Thyroid gland (tissue), 4 donors: ENCODE measurements at regions not wholly inside any gene's neighbourhood (a gene's known extent, or its start where the extent isn't known, plus 50 kb on each side); places are given as distances from the start of the nearest gene placed in this dataset.

ENCODE experiments used
- DNase-seq, 2 donors: peaks; one replicate each; pipeline ENCODE4 v3.0.0-alpha.2; 2019
- H3K27ac ChIP-seq, 3 donors: fragments of 200-600 bp; sonication (generic); 1 replicate in 2 of 3; 2 replicates in 1 of 3; pipeline ENCODE4 v1.5.1; 2016 to 2019; ENCODE audit warnings: mild to moderate bottlenecking in 1 of 3, moderate library complexity in 1 of 3
- H3K27me3 ChIP-seq: fragments of 200-600 bp; sonication (generic); one replicate; pipeline ENCODE4 v1.5.1; 2019
- H3K36me3 ChIP-seq, 2 donors: fragments of 200-600 bp; sonication (generic); one replicate each; pipeline ENCODE4 v1.5.1; 2016 to 2019
- H3K4me1 ChIP-seq, 2 donors: fragments of 200-600 bp; sonication (generic); one replicate each; pipeline ENCODE4 v1.5.1; 2017 to 2019
- H3K4me3 ChIP-seq, 3 donors: fragments of 200-600 bp; sonication (generic); replicated peaks in 1 of 3; 1 replicate in 2 of 3; 2 replicates in 1 of 3; pipeline ENCODE4 v1.5.1; 2016; ENCODE audit warnings: mild to moderate bottlenecking in 1 of 3
- H3K9me3 ChIP-seq: fragments of 200-600 bp; sonication (generic); one replicate; pipeline ENCODE4 v1.5.1; 2017
- CTCF ChIP-seq, 6 experiments: fragments of 200-600 bp in 3 of 6; fragments of 450-650 bp in 3 of 6; sonication (generic) in 3 of 6; IDR thresholded peaks; one replicate each; pipeline ENCODE4 v1.5.1; 2016 to 2019; ENCODE audit warnings: antibody characterized with exemption in 6 of 6, mild to moderate bottlenecking in 2 of 6, inconsistent platforms in 1 of 6, moderate library complexity in 1 of 6
- POLR2A ChIP-seq, 2 donors: fragments of 450-650 bp; IDR thresholded peaks; one replicate each; pipeline ENCODE4 v1.6.1; 2017; ENCODE audit warnings: antibody characterized with exemption in 2 of 2, mild to moderate bottlenecking in 2 of 2, moderate library complexity in 1 of 2
- WGBS, 2 donors: methylation state at CpG; one replicate each; pipeline ENCODE4 v1.1.5; 2017; 5-methylcytosine and 5-hydroxymethylcytosine counted together
- intact Hi-C: fragments of 100-400 bp; cut with DNase I; formaldehyde crosslinking; loops from one replicate; pipeline ENCODE4 v1.15.1; 2023

- 24 to 31% methylated on average over 1 of the region's 1 CpG for WGBS, 2 donors
Observed at GRCh38 chr7:119343289-119343688, 929.7 kb upstream of the KCND2 start.

GRCh38 chr7:119344466-119344865, 928.5 kb upstream of the KCND2 start:
- TF ChIP-seq POLR2A (IDR thresholded peaks at IDR 0.05) (no peak), CTCF (IDR thresholded peaks at IDR 0.05) (no peak)
- Histone ChIP-seq H3K9me3 (no peaks in the 10 kb centered on the region), H3K36me3 (no peaks in the 10 kb centered on the region), H3K27ac (no peak overlapping the region), H3K4me3 (no peak overlapping the region), H3K4me1 (no peaks in the 10 kb centered on the region), H3K27me3 (no peaks in the 10 kb centered on the region)
- no peak for DNase-seq
- intact Hi-C loops: no loop called here
- WGBS, 2 donors: 56% methylated on average over 2 of the region's 2 CpGs

More at GRCh38 chr7:119343289-119343688, 929.7 kb upstream of the KCND2 start:
- Histone ChIP-seq H3K4me1 (no peaks in the 10 kb centered on the region), H3K9me3 (no peaks in the 10 kb centered on the region), H3K27ac (no peak overlapping the region), H3K4me3 (no peak overlapping the region), H3K27me3 (no peaks in the 10 kb centered on the region), H3K36me3 (no peaks in the 10 kb centered on the region)
- TF ChIP-seq CTCF (IDR thresholded peaks at IDR 0.05) (no peak), POLR2A (IDR thresholded peaks at IDR 0.05) (no peak)
- no peak for DNase-seq
- intact Hi-C loops: no loop called here

GRCh38 chr7:119348491-119348890, 924.5 kb upstream of the KCND2 start:
- TF ChIP-seq CTCF (IDR thresholded peaks at IDR 0.05): no peak
- TF ChIP-seq POLR2A (IDR thresholded peaks at IDR 0.05): no peak
- no peaks in the 10 kb centered on the region for H3K9me3 ChIP-seq
- no peaks in the 10 kb centered on the region for H3K36me3 ChIP-seq
- no peak for DNase-seq
- no peak overlapping the region for H3K27ac ChIP-seq
- H3K4me3 ChIP-seq: no peak overlapping the region
- intact Hi-C loops: no loop called here
- H3K4me1 ChIP-seq: no peaks in the 10 kb centered on the region
- H3K27me3 ChIP-seq: no peaks in the 10 kb centered on the region

GRCh38 chr7:119350334-119350733, 922.6 kb upstream of the KCND2 start:
- H3K4me1 ChIP-seq: no peaks in the 10 kb centered on the region
- H3K4me3 ChIP-seq: no peak overlapping the region
- H3K27ac ChIP-seq: no peak overlapping the region
- H3K36me3 ChIP-seq: no peaks in the 10 kb centered on the region
- 90 to 94% methylated on average over 5 of the region's 5 CpGs for WGBS, 2 donors
- DNase-seq: no peak
- no peaks in the 10 kb centered on the region for H3K9me3 ChIP-seq
- intact Hi-C loops: no loop called here
- H3K27me3 ChIP-seq: no peaks in the 10 kb centered on the region
- TF ChIP-seq CTCF (IDR thresholded peaks at IDR 0.05) (no peak), POLR2A (IDR thresholded peaks at IDR 0.05) (no peak)

GRCh38 chr7:119351320-119351719, 921.7 kb upstream of the KCND2 start:
- WGBS, 2 donors: 90 to 93% methylated on average over 8 of the region's 8 CpGs
- intact Hi-C loops: no loop called here
- Histone ChIP-seq H3K9me3 (no peaks in the 10 kb centered on the region), H3K27ac (no peak overlapping the region), H3K4me1 (no peaks in the 10 kb centered on the region), H3K36me3 (no peaks in the 10 kb centered on the region), H3K27me3 (no peaks in the 10 kb centered on the region), H3K4me3 (no peak overlapping the region)
- TF ChIP-seq CTCF (IDR thresholded peaks at IDR 0.05) (no peak), POLR2A (IDR thresholded peaks at IDR 0.05) (no peak)
- DNase-seq: no peak
